SK-N-MC (cell line): ENCODE measurements at regions not wholly inside any gene's neighbourhood (a gene's known extent, or its start where the extent isn't known, plus 50 kb on each side); places are given as distances from the start of the nearest gene placed in this dataset.

ENCODE experiments used
- DNase-seq: peaks from one replicate; pipeline ENCODE4 v3.0.0-alpha.2; 2011; ENCODE audit warnings: low read depth, low spot score
- H3K27ac ChIP-seq: fragments of 200-600 bp; sonication (generic); 2 replicates; pipeline ENCODE4 v1.5.1; 2016; ENCODE audit warnings: mixed run types
- H3K36me3 ChIP-seq: fragments of 200-600 bp; sonication (generic); 2 replicates; pipeline ENCODE4 v1.6.1; 2017; ENCODE audit warnings: antibody characterized with exemption, low read length, mixed read lengths; ENCODE audit not compliant: insufficient read depth
- H3K4me3 ChIP-seq: fragments of 200-600 bp; sonication (generic); 2 replicates; pipeline ENCODE4 v1.5.1; 2016
- H3K9ac ChIP-seq: fragments of 200-600 bp; sonication (generic); 2 replicates; pipeline ENCODE4 v1.8.0; 2017; ENCODE audit warnings: mixed run types, mixed read lengths; ENCODE audit not compliant: insufficient read length
- H3K9me3 ChIP-seq: fragments of 200-600 bp; sonication (generic); 2 replicates; pipeline ENCODE4 v1.6.1; 2017; ENCODE audit warnings: low read depth, mild to moderate bottlenecking, antibody characterized with exemption, low read length, moderate library complexity, mixed read lengths
- EZH2 ChIP-seq: fragments of 200-600 bp; sonication (generic); IDR thresholded peaks from one replicate; pipeline ENCODE4 v1.6.1; 2017; ENCODE audit warnings: antibody characterized with exemption
- FOXP2 ChIP-seq: optimal IDR thresholded peaks from 2 replicates; pipeline ENCODE3; 2011; ENCODE audit warnings: mild to moderate bottlenecking, moderate library complexity; ENCODE audit not compliant: insufficient read depth; ENCODE audit errors: extremely low read length, control extremely low read depth
- POLR2AphosphoS5 ChIP-seq: IDR thresholded peaks from 2 replicates; pipeline ENCODE4 v1.6.1; 2012; ENCODE audit warnings: mild to moderate bottlenecking, low read depth, low read length, borderline replicate concordance

GRCh38 chr5:152086668-152087067 is 162.0 kb upstream of the GLRA1 start:
- Histone ChIP-seq H3K36me3 (no peaks in the 10 kb centered on the region), H3K9ac (no peak overlapping the region), H3K9me3 (no peaks in the 10 kb centered on the region), H3K4me3 (no peak overlapping the region), H3K27ac (no peak overlapping the region)
- no peak for TF ChIP-seq POLR2AphosphoS5
- no peak for TF ChIP-seq FOXP2
- TF ChIP-seq EZH2, result no peak
- DNase-seq, result no peak

GRCh38 chr5:152084476-152084875 is 159.8 kb upstream of the GLRA1 start:
- Histone ChIP-seq H3K9me3 (no peaks in the 10 kb centered on the region), H3K27ac (no peak overlapping the region), H3K36me3 (no peaks in the 10 kb centered on the region), H3K9ac (no peak overlapping the region), H3K4me3 (no peak overlapping the region)
- TF ChIP-seq FOXP2 (no peak), EZH2 (no peak), POLR2AphosphoS5 (no peak)
- DNase-seq, result no peak

DNA sequence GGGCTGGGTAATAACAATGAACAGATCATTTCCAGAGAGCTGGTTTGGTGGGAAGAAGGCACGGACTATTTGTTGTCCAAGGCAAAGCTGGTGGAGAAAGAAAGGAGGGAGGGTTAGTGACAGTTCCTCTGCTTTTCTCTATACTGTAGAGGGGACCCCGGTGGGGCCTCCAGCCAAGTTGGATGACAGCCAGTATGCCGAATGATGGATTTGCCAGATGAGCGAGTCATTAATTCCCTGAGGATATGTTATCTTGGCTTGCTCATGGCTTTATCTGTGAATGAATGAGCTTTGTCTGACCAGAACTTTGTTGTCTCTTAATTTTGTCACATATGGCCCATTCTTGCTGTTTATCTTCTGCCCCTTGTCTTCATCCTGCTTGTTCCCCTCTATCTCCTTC is 158.6 kb upstream of the GLRA1 start:
- TF ChIP-seq POLR2AphosphoS5, result no peak
- no peak for TF ChIP-seq FOXP2
- no peak for TF ChIP-seq EZH2
- H3K9ac ChIP-seq, result no peak overlapping the region

DNA sequence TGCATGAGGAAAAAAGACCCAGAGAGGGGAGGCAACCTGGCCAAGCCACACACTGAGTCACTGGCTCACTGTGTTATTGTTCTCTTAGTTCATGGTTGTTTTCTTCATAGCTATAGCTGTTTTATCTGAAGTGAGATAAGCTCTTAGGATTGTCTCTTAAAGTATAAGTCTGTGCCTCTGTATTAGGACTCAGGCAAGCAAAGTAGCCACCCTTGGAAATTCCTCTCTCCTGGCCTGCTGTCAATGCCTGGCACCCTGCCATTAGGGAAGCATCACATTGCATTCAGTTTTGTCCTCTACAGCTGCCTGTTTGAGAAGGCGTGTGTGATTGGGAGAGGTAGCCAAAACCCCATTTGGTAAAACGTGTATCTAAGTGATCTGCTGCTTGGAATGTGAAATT is 147.4 kb upstream of the GLRA1 start:
- H3K9ac ChIP-seq, result no peak overlapping the region
- H3K36me3 ChIP-seq, result no peaks in the 10 kb centered on the region
- TF ChIP-seq POLR2AphosphoS5, result no peak
- no peak for TF ChIP-seq EZH2
- TF ChIP-seq FOXP2, result no peak

More for the DNA sequence above, 158.6 kb upstream of the GLRA1 start:
- H3K36me3 ChIP-seq, result no peaks in the 10 kb centered on the region
- H3K4me3 ChIP-seq, result no peak overlapping the region
- H3K27ac ChIP-seq, result no peak overlapping the region
- DNase-seq, result no peak
- H3K9me3 ChIP-seq, result no peaks in the 10 kb centered on the region

DNA sequence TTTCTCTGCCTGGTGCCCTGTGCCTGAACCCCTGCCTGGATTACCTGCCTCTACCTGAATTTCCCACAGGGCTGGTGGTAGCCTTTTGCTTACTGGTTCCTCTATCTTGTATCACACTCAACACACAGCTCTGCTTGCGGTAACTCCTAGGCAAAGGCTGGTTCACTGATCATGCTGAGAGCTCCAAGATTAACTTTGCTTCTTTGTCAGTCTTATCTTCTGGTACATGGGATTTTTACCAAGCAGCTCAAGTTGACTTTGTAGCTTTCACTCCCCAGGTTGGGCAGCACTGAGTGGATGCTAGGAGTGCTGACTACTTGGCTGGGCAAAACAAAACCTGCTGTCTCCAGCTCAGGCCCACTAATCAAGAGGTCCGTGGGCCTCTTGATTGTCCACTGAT is 145.9 kb upstream of the GLRA1 start:
- Histone ChIP-seq H3K27ac (no peak overlapping the region), H3K9me3 (no peaks in the 10 kb centered on the region), H3K36me3 (no peaks in the 10 kb centered on the region), H3K9ac (no peak overlapping the region), H3K4me3 (no peak overlapping the region)
- no peak for TF ChIP-seq FOXP2
- TF ChIP-seq EZH2, result no peak
- no peak for TF ChIP-seq POLR2AphosphoS5
- DNase-seq, result no peak

More for the DNA sequence above, 147.4 kb upstream of the GLRA1 start:
- Histone ChIP-seq H3K9me3 (no peaks in the 10 kb centered on the region), H3K4me3 (no peak overlapping the region), H3K27ac (no peak overlapping the region)
- DNase-seq, result no peak

DNA sequence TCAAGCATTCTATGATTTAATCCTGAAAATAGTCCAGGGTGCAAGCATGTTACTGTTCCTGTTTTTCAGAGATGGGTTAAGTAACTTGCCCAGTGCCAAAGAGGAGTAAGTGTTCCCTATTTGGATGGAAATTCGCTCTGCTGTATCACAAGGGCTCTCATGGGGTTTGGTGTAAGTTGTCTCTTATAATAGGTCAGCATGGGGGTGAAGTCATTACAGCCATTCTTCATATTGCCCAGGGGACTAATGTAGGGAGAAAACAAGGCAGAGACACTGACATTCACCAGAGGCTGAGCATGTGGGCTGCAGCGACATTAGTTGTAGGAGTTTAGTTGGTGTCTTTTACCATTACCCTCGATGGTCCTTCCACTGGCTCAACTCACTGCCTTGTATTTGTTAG is 142.1 kb upstream of the GLRA1 start:
- TF ChIP-seq FOXP2, result no peak
- no peak for TF ChIP-seq EZH2
- no peak for TF ChIP-seq POLR2AphosphoS5
- no peaks in the 10 kb centered on the region for H3K9me3 ChIP-seq
- no peak for DNase-seq
- H3K4me3 ChIP-seq, result no peak overlapping the region
- no peaks in the 10 kb centered on the region for H3K36me3 ChIP-seq
- H3K27ac ChIP-seq, result no peak overlapping the region
- no peak overlapping the region for H3K9ac ChIP-seq

DNA sequence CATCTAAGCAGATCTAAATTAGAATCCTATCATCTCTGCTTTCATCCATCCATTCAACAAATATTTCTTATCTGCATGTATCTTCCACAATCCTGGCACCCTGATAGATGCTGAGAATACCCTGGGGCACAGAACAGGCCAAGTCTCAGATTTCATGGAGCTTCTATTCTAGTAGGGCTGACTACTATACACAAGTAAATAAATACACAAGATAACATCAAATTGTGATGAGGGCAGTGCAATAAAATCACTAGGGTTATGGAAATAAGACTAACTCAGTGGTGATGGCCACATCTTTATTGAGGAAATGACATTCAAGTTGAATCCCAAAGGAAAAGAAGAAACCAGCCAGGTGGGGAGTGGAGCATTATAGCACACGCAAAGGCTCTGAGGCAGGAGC is 138.4 kb upstream of the GLRA1 start:
- H3K9me3 ChIP-seq, result no peaks in the 10 kb centered on the region
- DNase-seq, result no peak
- H3K4me3 ChIP-seq, result no peak overlapping the region
- TF ChIP-seq EZH2 (no peak), POLR2AphosphoS5 (no peak), FOXP2 (no peak)
- no peak overlapping the region for H3K27ac ChIP-seq
- H3K36me3 ChIP-seq, result no peaks in the 10 kb centered on the region
- no peak overlapping the region for H3K9ac ChIP-seq

- TF ChIP-seq POLR2AphosphoS5, result no peak
- no peak for TF ChIP-seq EZH2
- TF ChIP-seq FOXP2, result no peak
- no peak for DNase-seq
- Histone ChIP-seq H3K9me3 (no peaks in the 10 kb centered on the region), H3K36me3 (no peaks in the 10 kb centered on the region), H3K9ac (no peak overlapping the region), H3K27ac (no peak overlapping the region), H3K4me3 (no peak overlapping the region)
Measured at GRCh38 chr5:152061095-152061494, 136.4 kb upstream of the GLRA1 start.

GRCh38 chr5:152058267-152058666 is 133.6 kb upstream of the GLRA1 start:
- Histone ChIP-seq H3K9me3 (no peaks in the 10 kb centered on the region), H3K9ac (no peak overlapping the region), H3K36me3 (no peaks in the 10 kb centered on the region), H3K27ac (no peak overlapping the region), H3K4me3 (no peak overlapping the region)
- no peak for DNase-seq
- TF ChIP-seq POLR2AphosphoS5, result no peak
- no peak for TF ChIP-seq FOXP2
- no peak for TF ChIP-seq EZH2
